Activated T-cell treated with anti-CD3 and anti-CD28 coated beads, Interleukin-2, amount 50 U/mL, for 1 hour (primary cell): ENCODE measurements at regions not wholly inside any gene's neighbourhood (a gene's known extent, or its start where the extent isn't known, plus 50 kb on each side); places are given as distances from the start of the nearest gene placed in this dataset.

Experiments used
- DNase-seq: peaks from one replicate; pipeline ENCODE4 v3.0.0-alpha.2; 2020

DNA sequence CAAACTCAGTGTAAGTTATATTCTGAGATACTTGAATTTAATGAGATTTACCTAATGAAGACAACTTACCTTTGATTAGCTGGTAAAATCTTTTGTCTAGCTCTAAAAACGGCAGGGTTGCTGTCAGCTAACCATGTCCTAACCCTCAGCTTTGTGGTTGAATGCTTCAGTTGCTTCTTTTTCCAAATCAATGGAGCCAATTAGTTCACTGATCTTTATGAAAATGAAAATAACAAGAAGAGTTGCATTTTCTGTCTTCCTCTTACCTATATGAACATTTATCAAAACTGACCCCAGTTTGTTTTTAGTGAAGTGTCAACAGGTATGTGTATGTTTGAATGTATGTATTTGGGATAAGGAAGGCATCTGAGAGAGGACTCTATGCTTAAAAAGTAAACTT, 253.1 kb upstream of the MTPN start:
- no peak for DNase-seq

DNA sequence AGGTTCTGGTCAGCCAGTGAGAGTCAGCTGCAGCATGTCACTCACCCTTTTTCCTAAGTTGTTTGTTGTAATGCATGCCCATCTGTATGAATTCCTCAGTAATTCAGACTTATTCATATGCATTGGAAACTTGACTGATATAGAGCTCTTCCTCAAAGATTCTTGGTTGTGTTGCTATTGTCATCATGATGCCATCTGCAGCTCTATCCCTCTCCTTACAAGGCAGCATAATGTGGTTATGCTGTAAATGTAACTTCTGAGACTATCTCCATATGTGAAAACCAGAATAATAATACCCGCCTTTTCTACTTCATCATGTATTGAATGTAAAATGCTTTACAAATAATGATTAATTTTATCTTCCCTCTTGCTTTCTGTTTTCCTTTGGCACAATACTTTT, 252.6 kb upstream of the MTPN start:
- DNase-seq: no peak

DNA sequence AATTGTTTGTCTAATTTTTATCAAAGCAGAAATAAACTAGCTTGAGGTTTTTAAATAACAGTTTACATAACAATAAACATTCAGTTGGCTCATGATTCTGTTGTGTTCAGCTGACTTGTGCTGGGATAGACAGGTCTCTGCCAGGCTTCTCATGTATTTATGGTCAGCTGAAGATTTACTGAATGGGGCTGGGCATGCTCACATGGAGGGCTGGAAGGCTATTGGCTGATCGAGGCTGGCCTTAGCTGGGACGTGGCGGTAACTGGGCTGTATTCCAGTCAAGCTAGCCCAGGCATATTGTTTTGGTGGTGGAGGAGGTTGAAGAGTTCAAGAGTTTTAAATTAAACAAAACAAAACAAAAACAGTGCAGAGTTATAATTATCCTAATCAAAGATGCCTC, 251.0 kb upstream of the MTPN start:
- no peak for DNase-seq

DNA sequence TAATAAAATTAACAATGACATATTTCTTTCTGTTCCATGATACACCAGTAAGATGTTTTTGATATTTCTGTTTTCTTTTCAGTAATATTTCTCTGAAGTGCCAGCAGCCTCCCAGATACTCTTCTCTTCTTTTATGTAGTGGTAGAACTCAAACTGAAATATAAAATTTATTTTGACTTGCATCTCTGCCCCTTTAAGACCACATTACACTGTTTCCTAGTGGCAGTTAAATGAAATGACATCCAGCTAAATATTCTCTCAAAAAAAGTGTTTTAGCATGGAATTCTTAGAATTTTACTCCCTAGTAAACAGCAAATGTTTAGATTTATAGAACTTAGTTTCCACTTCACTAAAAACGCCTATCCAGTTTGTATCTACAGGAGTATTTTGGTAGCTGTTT, 237.2 kb upstream of the MTPN start:
- no peak for DNase-seq

DNA sequence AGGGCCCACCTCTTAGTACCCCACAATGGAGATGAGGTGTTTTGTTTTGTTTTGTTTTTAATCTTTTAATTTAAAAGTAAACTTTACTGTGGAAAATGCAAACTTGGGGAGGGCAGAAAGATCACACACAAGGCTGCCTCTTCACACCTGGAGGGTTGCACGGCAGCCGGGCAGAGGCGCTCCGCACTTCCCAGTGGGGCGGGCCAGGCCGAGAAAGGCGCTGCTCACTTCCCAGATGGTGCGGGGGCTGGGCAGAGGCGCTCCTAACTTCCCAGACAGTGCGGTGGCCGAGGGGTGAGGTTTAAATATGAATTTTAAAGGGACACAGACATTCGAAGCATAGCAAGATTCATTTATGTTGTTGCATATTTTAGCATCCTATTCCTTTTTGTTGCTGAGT, 235.9 kb upstream of the MTPN start:
- DNase-seq: no peak

DNA sequence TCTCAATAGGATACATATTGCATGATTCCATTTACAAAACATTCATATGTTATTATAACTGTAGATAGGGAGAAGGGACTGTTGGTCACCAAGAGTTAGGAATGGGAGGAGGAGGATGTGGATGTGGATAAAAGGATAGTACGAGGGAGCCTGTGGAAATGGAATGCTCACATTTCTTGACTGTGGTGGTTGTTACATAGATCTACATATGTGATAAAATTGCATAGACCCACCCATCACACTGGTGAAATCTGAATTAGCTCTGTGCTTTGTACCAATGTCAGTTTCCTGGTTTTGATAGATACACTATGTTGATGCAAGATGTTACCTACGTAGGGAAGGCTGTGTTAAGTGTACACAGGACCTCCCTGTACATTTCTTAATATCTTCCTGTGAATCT, 233.5 kb upstream of the MTPN start:
- DNase-seq: no peak

DNA sequence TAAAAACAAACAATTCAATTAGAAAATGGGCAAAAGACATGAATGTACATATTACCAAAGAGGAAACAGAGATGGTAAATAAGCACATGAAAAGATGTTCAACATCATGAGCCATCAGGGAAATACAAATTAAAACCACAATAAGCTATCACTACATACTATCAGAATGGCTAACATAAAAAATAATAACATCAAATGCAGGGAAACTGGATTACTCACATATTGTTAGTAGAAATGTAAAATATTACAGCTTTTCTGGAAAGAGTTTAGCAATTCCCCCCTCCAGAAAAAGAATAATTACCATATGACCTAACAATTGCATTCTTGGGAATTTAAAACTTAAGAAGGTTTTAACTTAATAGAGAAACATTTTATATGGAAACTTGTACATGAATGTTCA, 232.9 kb upstream of the MTPN start:
- no peak for DNase-seq

DNA sequence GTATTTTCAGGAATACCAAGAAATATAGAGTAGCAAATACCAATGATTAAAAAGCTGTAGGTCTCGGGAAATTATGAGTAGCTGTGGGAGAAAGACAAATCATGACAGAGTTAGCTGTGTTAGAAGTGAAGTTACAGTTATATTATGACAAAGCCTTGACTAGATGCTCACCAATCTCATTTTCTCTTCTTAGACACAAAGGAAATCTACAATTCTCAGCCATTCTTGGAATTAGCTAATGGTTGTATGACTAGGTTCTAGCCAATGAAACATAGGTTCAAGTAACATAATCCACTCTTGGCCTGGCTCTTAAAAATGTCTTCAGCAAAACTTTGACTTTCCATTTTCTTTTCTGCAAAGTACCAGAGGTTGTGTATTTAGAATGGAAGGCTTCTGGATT, 228.8 kb upstream of the MTPN start:
- DNase-seq: no peak

DNA sequence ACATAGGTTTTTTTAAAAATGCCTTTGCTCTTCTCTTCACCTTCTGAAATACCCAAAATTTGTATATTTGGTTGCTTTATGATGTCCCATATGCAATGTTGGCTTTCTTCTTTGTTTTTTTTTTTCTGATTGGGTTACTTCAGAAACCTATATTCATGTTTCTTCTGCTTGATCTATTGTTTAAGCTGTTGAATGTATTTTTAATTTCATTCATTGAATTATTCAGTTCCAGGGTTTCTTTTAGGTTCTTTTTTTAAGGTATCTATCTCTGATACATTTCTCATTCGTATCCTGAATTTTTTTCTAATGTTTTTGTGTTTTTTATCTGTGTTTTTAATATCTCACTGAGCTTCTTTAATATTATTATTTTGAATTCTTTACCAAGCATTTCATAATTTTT, 221.0 kb upstream of the MTPN start:
- no peak for DNase-seq

DNA sequence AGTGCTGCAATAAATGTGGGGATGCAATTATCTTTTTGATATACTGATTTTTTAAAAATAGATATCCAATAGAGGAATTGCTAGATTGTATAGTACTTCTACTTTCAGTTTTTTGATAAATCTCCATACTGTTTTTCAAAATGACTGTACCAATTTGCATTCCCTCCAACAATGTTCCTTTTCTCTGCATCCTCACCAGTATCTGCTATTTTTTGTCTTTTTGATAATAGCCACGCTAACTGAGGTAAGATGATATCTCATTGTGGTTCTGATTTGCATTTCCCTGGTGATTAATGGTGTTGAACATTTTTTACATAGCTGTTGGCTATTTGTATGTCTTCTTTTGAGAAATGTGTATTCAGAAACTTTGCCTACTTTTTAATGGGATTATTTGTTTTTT, 217.7 kb upstream of the MTPN start:
- no peak for DNase-seq

DNA sequence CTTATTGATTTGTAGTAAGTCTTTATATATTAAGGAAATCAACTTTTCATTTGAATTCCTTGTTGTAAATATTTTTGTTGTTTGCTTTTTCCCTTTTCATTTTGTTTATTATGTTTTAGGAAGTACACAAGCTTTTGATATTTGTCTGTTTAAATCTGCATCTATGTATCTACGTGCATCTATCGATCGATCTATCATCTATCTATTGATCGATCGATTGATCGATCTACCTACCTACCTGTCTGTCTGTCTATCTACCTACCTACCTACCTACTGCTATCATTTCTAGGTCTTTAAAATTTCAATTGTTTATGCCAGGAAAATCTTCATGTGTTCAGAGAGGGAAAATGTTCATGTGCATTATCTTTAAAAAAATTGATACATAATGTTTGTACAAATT, 216.8 kb upstream of the MTPN start:
- no peak for DNase-seq

DNA sequence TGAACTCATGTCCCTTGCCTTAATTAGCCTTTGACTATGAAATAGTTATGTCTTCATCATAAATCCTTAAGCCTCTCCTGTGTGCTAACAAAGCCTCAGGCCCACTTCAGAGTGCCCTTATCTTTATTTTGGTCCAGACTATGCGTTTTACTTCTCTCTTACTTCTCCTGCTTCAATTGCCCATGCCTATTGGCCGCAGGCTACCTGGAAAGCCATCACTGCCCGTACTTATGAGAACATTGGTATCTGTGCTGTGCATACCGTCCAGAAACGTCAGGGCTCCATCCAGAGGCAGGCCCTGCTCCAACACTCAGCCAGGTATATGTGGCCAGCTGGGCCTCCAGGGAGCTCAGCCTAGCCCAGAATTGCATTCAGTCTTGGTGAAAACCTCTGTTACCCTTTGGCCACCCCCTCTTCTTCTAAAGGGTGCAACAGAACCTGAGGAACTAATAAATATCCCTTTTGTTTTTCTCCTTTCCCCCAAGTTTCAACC, 212.4 kb upstream of the MTPN start:
- DNase-seq: no peak

DNA sequence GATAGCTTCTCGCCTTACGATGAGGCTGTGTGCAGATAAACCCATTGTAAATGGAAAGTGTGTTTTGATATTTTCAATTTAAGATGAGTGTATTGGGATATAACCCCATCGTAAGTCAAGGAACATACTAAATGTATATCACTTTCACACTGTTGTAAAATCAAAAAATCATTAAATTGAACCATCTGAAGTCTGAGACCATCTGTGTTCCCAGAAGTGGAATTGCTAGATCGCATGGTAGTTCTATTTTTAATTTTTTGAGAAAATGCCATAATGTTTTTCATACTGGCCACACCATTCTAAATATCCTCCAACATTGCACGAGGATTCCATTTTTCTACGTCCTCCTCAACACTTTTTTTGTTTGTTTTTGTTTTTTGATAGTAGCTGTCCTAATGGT, 209.1 kb upstream of the MTPN start:
- DNase-seq: no peak

DNA sequence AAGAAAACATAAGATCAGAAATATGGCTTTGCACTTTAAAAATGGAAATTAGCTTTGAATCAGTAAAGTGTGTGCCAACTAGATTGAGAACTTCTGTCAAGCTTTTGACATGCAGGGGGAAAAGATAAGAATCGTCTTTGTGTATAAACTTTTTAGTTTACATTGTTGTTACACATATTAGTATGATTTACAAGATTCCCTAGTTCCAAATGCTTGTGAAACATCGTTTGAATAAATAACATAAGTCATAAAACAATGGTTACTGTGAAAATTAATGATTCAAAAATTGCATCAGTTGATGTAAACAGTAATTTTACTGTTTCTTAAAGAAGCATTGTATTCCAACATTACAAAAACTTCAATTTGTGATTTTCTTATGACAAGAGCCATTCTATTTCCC, 207.6 kb upstream of the MTPN start:
- no peak for DNase-seq

DNA sequence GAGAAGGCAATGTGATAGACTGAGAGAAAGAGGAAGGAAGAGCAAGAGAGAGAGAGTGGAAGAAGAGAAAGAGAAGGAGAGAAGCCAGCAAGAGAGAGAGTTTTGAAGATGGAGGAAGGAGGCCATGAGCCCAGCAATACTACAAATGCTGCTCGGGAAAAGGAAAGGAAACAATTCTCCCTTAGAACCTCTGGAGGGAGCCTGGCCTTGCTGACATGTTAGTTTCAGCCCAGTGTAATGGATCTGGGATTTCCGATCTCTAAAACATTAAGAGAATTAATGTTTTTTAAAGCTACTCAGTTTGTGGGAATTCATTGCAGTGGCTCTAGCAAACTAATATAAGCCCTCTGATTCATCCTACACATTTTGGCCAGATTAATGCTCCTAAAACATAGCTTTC, 206.8 kb upstream of the MTPN start:
- DNase-seq: no peak

DNA sequence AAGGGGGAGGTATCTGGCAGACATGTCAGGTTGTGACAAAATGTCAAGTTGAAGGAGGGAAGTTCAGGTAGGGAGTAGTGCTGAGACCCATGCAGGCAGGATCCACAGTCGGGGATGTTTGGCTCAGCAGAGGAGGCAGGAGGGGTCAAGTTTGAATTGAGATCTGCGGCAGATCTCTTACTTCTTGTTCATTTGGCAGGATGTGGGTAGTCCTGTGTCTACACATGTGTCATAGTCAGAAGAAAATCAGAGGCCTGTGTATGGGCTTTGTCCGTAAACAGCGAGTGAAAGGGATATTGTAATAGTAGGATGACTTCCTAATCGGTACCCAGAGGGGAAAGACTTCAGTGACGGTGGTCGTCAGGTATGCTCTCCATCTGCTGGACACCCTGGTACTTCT, 203.8 kb upstream of the MTPN start:
- no peak for DNase-seq

DNA sequence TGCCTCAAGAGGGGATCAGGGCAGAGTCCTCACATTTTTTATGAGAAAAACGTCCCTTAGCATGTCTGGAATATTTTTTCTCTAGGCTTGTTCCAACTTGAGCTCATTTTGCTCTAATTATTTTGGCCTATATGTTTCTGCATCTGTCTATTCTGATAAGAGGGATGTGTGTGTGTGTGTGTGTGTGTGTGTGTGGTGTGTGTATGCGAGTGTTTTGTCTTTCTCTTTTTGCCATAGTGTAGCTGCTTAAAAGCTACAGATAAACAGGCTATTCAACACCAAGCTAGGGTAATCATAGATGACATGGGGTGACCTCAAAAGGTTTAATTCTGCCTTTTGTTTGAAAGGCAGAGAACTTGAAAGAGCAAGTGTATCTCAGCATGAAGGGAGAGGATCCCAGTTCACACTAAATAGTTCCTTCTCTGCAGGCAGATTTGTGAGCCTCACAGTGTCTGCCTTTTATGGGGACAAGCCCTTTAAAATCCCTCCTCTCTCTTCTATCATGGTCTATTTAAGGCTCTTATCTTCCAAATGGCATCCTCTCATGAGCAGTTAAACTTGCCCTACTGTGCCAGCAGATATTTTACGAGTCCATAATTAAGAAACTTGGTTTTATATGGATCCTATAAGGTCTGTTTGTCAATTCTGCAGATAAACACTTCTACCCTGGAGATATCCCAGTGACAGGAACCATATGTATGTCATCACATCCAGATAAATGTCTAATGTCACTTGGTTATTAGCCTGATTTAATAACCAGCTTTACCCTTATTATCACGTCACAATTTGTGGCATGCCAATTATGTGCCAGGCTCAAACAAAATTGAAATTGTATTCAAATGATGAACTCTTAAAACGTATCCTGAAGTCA, 202.9 kb upstream of the MTPN start:
- DNase-seq: no peak

DNA sequence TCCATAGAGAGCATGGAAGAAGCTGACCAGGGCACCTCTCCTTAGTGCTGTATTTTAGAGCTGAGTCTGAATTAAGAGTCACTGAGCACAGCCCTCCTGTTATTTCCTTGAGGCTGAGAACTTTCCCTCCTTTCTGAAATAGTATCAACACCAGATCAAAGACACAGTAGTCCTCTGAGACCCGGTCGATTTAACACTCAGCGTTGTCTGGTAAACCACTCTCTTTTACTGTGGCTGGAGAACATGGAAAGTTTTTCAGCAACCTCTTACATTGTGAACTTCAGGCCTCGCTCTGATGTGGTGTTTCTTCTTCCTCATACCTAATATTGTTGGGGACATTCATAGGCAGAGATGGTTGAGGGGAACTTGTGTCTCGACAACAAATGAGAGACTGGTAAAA, 202.0 kb upstream of the MTPN start:
- DNase-seq: no peak

DNA sequence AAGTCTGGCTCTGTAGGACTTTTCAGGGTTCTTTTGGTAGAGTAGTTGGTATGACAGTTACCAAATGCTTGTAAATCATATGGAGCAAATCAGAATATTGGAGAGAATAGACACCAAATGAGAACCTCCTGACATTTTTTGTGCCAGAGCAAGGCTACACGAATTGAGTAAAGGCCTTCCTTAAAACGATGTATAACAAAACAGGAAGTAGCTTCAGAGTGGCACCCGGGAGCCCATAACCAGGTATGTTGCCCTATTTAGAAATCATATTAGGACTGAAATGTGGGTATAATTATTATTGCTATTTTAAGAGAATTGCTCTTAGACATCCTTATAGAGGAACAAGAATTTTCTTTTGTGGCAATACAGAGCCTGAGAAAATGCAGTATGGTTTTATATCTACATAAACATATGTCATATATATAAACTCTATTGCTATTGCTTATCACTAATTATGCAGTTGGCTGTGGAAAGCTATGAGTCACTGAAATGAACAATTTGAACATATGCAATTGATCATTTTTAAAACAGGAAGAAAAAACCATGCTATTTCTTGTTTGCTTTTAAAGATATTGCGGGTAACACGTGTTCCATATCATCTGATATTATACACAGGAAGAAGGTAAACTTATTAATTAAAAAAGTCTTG, 197.4 kb upstream of the MTPN start:
- DNase-seq: no peak

DNA sequence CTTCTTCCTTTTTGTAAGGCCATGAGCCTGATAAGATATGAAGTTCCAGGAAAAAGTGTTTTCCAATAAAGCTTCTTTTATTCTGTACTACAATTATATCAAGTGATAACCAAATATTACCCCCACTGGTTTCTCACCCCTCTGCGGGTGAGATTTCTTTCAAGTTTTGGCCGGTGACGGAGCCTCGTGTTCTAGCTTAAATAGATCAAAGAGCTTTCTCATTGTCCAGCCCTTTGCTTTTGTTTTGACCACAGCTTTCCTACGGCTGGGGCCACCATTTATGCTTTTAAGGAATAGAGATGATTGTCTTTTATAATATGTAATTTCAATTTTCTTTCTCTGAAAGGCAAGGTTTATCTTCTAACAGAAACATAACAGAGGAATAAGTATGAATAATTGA, 196.7 kb upstream of the MTPN start:
- no peak for DNase-seq

DNA sequence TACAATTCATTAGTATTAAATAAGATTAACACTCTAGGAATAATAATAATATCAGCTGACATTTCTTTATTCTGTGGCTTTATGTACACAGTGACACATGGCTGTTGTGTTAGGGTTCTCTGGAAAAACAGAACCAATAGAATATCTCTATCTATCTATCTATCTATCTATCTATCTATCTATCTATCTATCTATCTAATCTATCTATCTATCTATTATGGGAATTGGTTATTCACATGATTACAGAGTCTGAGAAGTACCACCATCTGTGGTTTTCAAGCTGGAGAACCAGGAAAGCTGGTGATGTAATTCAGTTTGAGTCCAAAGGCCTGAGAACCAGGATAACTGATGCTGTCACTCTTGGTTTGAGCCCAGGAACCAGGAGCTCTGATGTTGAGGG, 194.1 kb upstream of the MTPN start:
- DNase-seq: no peak

DNA sequence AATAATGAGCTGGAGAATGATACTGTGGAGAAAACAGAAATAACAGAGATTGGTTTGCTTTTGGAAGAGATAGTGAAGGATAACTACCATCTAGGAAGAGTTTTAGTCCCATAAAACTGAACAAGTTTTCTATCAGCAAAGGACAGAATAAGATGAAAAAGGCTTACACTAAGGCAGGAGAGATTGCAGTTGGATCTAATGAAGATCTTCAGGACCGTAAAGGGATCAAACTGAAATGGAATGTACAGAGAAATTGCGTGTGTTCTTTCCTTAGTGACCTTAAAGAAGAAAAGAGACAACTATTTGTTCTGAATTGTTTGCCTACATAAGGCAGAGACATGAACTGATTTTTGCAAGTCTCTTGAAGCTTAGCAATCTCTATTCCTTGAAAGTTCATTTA, 191.7 kb upstream of the MTPN start:
- no peak for DNase-seq

DNA sequence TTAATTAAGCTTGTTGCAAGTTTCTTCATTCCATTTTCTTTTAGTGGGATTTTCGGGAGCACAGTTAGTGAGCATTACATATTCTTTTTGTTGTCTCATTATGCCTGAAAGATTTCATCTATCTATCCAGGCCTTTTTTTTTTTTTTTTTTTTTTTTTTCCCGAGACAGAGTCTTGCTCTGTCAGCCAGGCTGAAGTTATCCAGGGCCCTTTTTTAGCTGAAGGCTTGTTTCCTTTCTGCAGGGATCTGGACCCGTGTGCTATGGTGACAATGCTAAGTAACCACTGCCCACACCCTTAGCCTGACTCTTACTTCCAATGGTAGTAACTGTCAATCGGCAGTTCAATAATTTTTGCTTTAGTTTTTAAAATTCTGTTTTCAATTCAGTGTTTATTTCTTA, 190.8 kb upstream of the MTPN start:
- DNase-seq: no peak

DNA sequence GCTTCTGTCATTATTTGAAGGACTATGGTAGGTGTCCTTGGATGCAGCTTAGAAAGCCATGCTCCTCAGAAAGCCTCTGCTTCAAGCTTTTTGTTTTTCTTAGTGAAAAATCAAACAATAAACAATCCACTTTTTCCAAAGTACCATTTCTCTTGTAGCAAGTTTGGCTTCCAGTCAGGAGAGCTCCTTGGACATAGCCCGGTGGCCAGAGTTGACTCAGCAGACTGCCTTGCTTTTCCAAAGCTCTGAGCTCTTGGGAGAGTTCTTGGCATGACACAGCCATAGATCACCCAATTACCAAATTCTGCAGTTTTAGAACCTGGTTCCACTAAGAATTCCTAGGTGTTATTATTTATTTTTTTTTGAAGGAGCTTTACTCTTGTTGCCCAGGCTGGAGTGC, 189.4 kb upstream of the MTPN start:
- DNase-seq: no peak

DNA sequence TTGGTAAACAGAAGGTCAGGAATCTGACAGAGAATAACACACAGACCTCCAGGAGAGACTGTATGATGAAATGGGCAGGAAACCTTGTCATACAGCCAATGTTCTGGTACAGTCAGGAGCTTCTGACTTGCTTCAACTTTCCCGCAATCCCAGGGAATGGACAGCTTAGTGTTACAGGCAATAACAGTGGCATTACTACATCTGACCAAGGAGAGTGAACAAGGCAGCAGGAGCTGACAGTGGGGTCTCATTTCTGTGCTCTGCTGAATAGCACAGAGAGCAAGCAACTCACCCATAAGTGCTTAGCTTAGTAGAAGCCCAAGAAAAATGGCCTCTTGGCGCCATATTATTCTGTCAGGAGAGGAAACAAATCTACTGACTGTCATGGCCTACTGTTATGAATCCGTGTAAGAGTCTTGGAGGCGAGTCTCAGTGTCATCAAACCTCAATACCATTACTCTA, 186.2 kb upstream of the MTPN start:
- DNase-seq: no peak
